GM12891 (cell line): ENCODE measurements at regions not wholly inside any gene's neighbourhood (a gene's known extent, or its start where the extent isn't known, plus 50 kb on each side); places are given as distances from the start of the nearest gene placed in this dataset.

ENCODE experiments used
- DNase-seq: peaks from one replicate; pipeline ENCODE4 v3.0.0; 2011; ENCODE audit warnings: low spot score; ENCODE audit not compliant: insufficient read length
- FAIRE-seq: peaks from 2 replicates; lab custom pipeline; 2011; peaks lifted over from hg19 to GRCh38; lab: Jason Lieb, UNC
- PAX5 ChIP-seq: IDR thresholded peaks from 2 replicates; pipeline ENCODE4 v1.6.1; 2011; ENCODE audit warnings: low read length, moderate library complexity, mild to moderate bottlenecking; ENCODE audit not compliant: insufficient read depth, severe bottlenecking
- POLR2A ChIP-seq: IDR thresholded peaks from 2 replicates; pipeline ENCODE4 v1.6.1; 2011; ENCODE audit warnings: low read depth, low read length, control low read depth
- POLR2AphosphoS5 ChIP-seq: IDR thresholded peaks from 2 replicates; pipeline ENCODE4 v1.6.1; 2011; ENCODE audit warnings: low read depth, low read length, control low read depth
- POU2F2 ChIP-seq: IDR thresholded peaks from 2 replicates; pipeline ENCODE4 v1.6.1; 2011; ENCODE audit warnings: low read depth, mild to moderate bottlenecking, control low read depth, low read length, moderate library complexity
- SPI1 ChIP-seq: IDR thresholded peaks from 2 replicates; pipeline ENCODE4 v1.6.1; 2011; ENCODE audit warnings: low read depth, low read length, control low read depth
- TAF1 ChIP-seq: IDR thresholded peaks from 2 replicates; pipeline ENCODE4 v1.6.1; 2011; ENCODE audit warnings: low read depth, low read length, control low read depth

DNA sequence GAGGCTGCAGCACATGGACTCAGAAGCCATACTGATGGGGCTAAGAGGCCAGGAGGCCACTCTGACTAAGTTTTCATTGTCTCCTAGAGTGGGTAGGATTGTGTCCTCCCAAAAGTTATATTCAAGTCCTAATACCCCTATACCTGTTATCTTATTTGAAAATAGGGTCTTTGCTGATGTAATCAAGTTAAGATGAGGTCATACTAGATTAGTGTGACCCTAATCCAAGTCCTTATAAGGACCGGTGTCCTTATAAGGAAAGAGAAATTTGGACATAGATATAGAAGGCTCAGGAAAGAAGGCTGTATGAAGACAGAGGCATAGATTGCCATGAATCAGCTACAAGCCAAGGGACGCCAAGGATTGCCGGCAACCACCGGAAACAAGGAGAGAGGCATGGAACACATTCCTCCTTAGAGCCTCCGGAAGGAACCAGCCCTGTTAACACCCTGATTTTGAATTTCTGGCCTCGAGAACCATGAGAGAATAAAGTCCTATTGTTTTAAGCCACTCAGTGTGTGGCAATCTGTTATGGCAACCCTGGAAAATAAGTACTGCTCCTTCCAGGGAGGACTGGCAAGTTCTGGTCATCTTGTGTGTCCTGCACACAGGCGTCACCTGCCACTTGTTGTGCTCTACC, 157.0 kb downstream of the EMX2 start:
- FAIRE-seq (no peak), DNase-seq (no peak)
- TF ChIP-seq PAX5 (no peak), POLR2AphosphoS5 (no peak), POU2F2 (no peak), TAF1 (no peak), POLR2A (no peak), SPI1 (no peak)

DNA sequence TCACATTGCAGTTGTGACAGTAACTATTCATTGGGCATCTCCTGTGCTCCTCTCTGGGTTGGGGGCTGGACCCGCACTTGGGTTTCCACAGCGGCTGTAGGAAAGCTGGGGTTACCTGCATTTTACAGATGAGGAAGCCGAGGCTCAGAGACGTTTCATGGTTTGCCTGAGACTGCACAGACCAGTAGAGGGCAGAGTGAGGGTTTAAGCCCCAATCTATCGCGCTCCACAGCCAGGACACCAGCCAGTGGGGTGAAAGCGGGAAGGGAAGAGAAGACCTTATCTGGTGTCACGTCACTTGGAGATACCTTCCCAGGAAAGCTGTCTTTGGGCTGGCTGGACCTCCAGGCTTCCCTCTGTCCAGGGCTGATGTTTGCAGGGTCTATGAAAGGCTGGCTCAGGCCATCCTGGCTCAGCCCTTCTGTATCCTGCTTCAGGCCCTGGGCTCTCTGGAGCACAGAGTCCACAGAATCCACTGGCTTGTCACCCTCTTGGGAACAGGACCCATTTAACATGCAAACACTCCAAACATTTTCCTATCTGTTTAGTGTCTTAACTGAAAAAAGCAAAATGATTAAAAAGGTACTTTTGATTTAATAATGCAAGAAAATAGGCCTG, 167.7 kb downstream of the EMX2 start:
- TF ChIP-seq POU2F2 (no peak), SPI1 (no peak), POLR2A (no peak), TAF1 (no peak), POLR2AphosphoS5 (no peak), PAX5 (no peak)
- FAIRE-seq (no peak), DNase-seq (no peak)

DNA sequence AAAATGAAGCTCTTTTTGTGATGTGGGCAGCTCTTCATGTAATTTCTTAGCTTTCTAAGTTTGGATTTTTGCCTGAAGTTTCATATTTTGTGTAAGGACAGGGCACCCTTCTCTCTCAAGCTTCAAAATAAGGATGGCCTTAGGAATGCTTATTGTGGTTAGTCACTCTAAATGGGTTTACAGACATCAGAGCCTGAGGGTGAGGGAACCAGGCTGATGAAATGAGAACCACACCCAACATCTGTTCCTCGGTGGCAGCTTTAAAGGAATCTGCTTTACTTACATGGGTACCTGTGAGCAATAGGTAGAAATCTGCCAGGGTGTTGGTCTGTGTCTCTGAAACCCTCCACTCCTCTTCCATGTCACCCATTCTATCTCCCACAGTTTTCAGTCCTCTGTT, 174.3 kb downstream of the EMX2 start:
- FAIRE-seq, result no peak
- DNase-seq, result no peak
- TF ChIP-seq SPI1 (no peak), TAF1 (no peak), PAX5 (no peak), POLR2AphosphoS5 (no peak), POLR2A (no peak), POU2F2 (no peak)

DNA sequence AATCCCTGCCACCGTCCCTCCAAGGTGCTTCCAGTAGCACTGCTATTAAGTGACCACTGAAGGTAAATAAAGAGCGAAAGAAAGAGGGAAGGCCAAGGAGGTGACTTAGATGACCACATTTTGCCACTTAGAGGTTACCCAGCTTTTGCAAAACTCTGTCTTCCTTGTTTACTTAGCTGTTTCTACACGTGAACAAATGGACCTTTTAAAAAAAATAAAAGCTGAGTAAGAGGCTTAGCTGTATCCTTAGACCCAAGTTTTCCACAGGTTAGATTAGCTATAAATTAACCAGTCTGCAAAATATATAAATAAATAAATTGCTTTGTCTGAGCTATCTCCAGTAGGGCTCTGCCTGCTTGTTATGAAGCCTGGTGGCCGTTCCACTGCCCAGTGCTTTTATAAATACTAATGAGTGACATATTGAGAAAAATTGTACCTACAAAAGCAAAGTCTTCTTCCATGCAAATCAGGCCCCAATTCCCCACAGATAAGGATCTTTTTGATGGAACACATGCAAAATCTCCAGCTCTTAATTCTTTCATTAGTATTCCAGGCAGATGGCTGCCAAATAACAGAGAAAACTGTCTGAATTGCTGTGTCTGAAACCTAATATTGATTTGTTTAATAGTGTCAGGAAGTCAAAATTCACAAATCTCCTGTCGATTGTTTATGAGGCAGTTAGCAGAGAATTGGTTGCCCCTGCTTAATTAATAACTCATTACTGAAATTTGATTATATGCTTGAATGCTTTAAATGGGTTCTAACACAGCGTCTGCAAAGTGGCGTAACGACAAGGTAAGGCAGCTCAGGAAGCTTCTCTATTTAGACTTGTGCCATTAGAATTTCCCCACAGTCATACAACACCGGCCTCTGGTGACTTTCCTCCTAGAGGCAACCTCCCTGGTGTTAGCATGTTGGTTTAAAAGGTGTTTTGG, 176.7 kb downstream of the EMX2 start:
- no peak for DNase-seq
- TF ChIP-seq TAF1 (no peak), SPI1 (no peak), PAX5 (no peak), POLR2A (no peak), POU2F2 (no peak), POLR2AphosphoS5 (no peak)

DNA sequence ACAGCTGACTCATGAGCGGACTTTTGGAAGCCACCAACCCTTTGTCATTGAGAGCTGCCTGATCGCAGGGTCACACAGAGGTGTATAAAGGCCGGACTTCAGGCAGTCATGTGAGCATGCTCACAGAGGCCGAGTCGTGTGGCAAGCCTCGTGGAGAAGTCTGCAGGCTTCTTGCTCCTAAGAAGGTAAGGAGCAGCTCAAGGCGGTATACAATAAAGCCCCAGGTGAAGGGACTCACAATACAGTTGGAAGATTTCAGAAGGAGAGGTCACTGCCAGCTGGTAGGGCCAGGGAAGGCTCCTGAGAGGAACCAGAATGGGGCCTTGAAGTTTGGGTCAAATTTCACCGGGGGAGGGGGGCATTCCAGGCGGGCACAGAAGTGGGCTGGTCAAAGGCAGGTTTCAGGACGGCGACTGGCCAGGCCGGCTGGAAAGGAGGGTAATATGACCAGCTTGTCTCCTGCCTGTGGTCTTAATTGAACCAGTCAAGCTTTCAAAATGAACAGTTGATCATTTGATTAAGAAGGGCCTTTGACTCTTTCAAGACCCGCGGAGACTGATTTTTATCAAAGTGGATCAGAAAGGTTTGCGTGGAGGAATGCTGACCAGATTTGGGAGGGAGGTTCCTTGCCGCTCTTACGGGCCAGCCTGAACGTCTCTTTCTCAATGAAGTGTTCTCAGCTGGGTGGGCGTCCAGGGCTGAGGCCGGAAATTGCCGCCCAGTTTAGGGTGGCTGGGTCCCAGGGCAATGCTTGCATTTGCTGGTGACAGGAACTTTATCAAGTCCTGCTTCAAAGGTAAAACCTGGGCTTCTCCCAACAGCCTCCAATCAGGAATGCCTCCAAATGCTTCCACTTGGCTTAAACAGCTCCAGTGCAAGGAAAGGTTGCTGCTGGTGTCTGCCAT, 178.6 kb downstream of the EMX2 start:
- FAIRE-seq (no peak), DNase-seq (no peak)
- no peak for TF ChIP-seq POU2F2
- no peak for TF ChIP-seq POLR2AphosphoS5
- TF ChIP-seq SPI1, result no peak
- no peak for TF ChIP-seq POLR2A
- TF ChIP-seq TAF1, result no peak
- no peak for TF ChIP-seq PAX5

More for the DNA sequence above, 176.7 kb downstream of the EMX2 start:
- FAIRE-seq, result no peak

DNA sequence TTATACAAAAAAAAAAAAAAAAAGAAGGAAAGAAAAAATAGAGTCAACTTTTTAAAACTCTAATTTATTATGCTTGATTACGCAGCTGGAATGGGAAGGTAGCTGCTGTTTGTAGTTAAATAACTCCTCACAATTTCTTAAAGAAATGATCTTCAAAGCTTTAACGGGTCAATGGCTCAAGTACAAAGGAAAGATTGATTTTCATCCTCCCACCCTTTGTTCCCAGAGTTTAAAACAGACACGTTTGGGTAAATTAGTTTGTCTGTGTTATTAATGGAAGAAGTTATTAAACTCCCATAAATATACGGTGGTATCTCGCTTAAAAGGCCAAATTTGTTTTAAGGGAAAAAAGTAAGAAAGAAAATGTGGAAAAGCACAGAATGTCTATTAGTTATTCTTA, 179.3 kb downstream of the EMX2 start:
- no peak for FAIRE-seq
- no peak for DNase-seq
- TF ChIP-seq SPI1, result no peak
- TF ChIP-seq POU2F2, result no peak
- no peak for TF ChIP-seq POLR2A
- no peak for TF ChIP-seq POLR2AphosphoS5
- TF ChIP-seq TAF1, result no peak
- no peak for TF ChIP-seq PAX5

DNA sequence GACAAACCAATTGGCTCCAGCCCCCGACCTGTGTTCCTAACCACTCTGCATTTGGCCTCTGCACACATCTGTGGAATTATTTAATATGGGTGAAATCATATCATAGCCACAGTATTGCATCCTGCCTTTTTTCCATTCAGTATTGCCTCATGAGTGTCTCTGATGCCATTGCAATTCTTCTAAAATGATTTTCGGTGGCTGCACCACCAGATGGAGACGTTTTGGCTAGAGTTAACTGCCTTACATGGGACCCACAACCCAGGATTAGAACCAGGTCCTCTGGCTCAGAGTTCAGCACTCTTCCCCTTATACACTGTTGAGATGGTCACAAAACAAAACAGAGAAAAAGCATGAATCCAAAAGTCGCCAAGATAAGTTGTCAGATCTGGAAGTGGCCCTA, 180.8 kb downstream of the EMX2 start:
- FAIRE-seq, result no peak
- TF ChIP-seq TAF1 (no peak), POU2F2 (no peak), POLR2A (no peak), POLR2AphosphoS5 (no peak), PAX5 (no peak), SPI1 (no peak)
- DNase-seq, result no peak

DNA sequence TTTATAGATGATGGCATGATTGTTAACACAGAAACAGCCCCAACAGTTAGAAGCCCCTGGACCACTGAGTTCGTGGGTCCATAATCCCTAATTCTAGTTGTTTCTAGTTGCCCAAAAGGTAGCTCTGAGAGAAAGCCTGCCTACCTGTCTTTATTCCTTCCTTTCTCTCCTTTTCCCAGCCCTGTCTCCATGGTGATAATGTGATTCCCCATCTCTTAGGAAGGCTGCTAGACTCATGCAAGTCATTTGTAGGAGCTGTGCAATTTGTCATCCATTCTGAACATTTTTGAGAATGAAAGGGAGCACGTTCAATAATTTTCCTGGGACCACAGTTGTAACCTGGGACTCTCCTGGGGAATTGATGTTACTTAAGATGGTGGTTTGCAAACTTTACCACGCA, 183.4 kb downstream of the EMX2 start:
- DNase-seq (no peak), FAIRE-seq (no peak)
- TF ChIP-seq SPI1, result no peak
- TF ChIP-seq PAX5, result no peak
- TF ChIP-seq POU2F2, result no peak
- TF ChIP-seq POLR2A, result no peak
- no peak for TF ChIP-seq TAF1
- no peak for TF ChIP-seq POLR2AphosphoS5
